HG03103 (cell line): ENCODE measurements at regions not wholly inside any gene's neighbourhood (a gene's known extent, or its start where the extent isn't known, plus 50 kb on each side); places are given as distances from the start of the nearest gene placed in this dataset.

Experiments
- ATAC-seq: cut with Tn5 transposase; IDR thresholded peaks from one replicate; pipeline ENCODE4 v1.9.1; 2021; ENCODE audit warnings: low read depth; ENCODE audit not compliant: unreplicated experiment

- no peak for ATAC-seq
Observed at GRCh38 chr4:96164814-96165351, 325.0 kb downstream of the PDHA2 start.

DNA sequence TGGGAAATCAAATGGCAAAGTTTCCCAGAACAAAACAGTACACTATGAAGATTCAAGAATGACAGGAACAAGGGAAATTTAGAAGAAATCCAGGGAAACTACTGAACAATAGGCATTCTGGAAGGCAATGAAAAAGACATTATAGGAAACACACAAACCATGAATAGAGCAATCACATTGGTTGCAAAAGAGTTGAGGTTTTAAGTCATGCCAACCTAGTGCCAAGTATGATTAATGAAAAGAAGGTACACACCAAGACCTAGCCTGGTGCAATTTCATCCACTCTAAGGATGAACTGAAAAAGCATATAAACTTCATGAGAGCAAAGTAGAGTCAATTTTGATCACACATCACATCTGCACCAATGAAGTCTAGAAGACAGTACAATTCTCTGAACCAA lies 326.9 kb downstream of the PDHA2 start:
- ATAC-seq: no peak

GRCh38 chr4:96170198-96170597 lies 330.3 kb downstream of the PDHA2 start:
- no peak for ATAC-seq

DNA sequence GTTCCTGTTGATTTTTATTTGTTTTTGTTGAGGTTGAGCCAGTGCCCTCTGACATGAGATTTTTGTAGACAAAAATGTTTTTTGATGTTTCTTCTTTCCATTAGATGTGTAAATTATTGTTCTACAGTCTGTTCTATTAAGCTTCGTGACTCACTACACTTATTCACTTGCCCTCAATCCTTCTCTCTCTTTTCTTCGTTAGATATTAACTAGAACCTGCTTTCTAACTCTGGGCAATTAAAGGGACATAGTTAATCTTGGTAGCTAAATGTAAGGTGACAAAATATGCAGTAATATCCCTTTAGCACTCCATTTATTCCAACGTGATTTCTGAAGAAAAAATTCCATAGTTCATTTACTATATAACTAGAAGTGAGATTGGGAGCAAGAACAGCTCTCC lies 333.9 kb downstream of the PDHA2 start:
- ATAC-seq: no peak

DNA sequence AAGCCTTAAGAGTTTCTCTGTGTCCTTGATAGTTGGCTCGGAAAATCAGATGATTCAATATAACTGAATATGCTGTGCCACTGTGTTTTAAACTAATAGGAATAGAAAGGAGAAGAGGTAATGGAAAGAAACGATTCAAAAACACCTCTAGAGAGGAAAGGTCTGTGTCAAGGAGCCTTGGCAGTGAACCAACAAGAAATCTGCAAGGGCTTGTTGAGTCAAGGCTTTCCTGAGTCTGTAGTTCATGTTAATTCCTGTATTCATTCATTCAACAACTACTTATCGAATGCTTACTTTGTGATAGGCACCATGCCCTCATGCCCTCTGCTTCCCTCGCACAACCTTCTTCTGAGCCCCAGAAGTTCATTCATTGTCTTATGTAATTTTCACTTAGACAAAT lies 336.0 kb downstream of the PDHA2 start:
- ATAC-seq: no peak

- no peak for ATAC-seq
Observed at GRCh38 chr4:96183611-96184010, 343.7 kb downstream of the PDHA2 start.

- no peak for ATAC-seq
Observed at GRCh38 chr4:96186593-96186992, 346.7 kb downstream of the PDHA2 start.

DNA sequence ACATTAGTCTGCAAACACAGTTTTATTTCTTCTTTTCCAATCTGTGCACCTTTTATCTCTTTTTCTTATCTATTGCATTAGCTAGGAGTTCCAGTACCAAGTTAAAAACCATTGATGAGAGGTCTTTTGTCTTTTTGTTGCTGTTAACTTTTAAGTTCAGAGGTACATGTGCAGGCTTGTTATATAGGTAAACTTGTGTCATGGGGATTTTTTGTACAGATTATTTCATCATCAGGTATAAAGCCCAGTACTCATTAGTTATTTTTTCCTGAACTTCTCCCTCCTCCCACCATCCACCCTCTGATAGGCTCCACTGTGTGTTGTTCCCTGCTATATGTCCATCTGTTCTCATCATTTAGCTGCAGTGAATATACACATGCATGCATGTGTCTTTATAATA lies 349.9 kb downstream of the PDHA2 start:
- ATAC-seq: no peak

- ATAC-seq: no peak
Observed at GRCh38 chr4:96193061-96193460, 353.2 kb downstream of the PDHA2 start.

DNA sequence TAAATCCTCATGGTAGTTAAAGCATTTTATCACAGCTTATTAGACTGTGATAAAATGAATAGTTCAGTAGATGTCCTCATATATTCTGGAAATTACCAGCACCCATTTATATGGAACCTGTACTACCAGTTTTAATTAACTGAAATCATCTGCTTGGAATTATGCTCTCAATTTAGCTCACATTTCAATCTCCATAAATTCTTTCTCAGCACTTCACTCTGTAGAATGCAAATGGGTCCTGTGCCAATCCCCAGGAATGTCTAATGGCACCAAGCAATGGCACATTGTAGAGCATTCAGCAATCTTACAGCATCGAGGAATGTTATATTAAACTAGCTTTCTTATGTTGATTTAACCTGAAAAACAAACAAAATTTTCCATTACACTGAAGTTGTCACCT lies 355.1 kb downstream of the PDHA2 start:
- no peak for ATAC-seq

DNA sequence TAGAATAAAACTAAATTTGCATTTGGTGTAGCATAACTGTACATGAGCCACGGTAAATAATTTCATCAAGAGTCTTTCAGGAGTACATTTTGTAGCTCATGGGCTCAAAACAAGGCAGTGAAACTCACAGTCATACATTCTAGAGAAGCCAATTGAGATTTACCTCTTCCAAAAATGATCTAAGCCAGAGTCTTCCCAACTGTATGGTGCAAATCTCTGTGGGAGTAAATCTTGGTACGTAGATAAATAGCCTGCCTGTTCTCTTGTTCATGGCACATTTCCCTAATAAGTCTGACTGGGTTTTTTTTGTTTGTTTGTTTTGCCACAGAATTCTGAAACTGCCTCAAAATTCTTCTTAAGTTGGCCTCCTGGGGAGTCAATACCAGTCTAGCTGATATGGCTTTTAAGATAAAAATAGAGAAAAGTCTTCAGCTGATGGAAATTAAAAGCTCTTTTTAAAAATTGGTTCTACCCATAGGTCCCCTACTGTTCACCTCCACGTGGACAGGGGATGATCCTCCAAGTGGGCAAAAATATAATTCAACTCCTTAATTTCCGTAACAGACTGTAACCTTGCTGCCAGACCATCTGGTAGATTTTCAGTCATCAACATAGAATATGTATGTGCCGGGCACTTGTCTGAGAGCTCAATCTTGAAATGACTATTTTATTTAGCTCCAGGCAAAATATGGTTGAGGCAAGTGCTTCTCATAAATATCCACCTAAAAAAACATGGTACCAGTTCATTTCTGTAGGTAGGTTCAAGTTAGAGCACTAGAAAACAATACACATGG lies 365.4 kb downstream of the PDHA2 start:
- ATAC-seq: no peak

DNA sequence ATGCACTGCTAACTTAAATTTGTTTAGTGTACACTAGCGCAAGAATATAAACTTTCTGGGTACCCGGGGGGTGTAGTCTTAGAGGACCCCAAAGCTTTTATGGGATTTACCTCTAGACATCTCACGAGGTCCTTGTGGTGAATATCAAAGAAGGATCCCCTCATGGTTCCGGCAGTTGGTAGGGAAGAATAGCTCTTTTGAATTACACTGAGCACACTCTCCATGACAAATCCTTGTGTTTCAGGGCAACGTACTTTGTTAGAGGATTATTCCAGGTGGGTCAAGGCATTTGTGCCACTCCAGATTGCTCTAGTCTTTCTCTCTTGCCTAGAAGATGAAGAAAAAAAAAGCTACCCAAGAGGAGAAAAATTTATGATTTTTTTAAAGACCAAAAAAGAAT lies 387.6 kb downstream of the PDHA2 start:
- no peak for ATAC-seq

DNA sequence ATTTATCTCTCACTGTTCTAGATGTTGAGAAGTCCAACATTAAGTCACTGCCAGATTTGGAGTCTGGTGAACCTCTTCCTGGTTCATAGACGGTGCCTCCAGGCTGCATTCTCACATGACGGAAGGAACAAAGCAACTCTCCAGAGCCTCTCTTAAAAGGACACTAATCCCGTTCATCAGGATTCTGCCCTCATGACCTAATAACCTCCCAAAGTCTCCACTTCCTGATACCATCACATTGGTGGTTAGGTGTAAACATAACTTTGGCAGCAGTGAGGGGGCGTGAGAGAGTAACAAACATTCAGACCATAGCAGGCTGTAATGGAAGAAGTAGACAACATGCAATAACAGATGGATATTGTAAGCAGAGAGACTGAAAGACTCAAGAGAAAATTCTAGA lies 388.6 kb downstream of the PDHA2 start:
- no peak for ATAC-seq

- ATAC-seq: no peak
Observed at GRCh38 chr4:96240041-96240440, 400.1 kb downstream of the PDHA2 start.

GRCh38 chr4:96241819-96242218 lies 401.9 kb downstream of the PDHA2 start:
- ATAC-seq: no peak

GRCh38 chr4:96247096-96247495 lies 407.2 kb downstream of the PDHA2 start:
- ATAC-seq: no peak

GRCh38 chr4:96248225-96248624 lies 408.3 kb downstream of the PDHA2 start:
- ATAC-seq: no peak

- ATAC-seq: no peak
Observed at GRCh38 chr4:96260064-96260682, 420.3 kb downstream of the PDHA2 start.

GRCh38 chr4:96262057-96262456 lies 422.2 kb downstream of the PDHA2 start:
- no peak for ATAC-seq

DNA sequence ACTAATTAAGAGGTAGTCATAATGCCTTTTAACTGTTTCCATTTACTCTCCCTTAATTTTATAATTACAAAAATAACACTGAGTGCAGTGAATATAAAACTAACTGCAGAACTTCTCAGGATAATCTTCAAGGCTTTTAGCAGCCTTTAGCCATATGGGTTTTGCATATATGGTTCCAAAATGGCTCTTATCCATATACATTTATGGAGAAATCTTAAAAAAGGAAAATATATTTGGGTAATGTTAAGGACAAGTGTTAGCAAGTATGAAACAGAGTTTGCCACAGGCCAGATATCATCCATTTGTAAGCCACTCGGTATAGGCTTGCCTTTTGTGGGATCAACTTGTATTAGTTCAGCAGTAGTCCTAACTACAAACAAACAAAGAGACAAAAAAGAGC lies 423.4 kb downstream of the PDHA2 start:
- ATAC-seq: no peak

DNA sequence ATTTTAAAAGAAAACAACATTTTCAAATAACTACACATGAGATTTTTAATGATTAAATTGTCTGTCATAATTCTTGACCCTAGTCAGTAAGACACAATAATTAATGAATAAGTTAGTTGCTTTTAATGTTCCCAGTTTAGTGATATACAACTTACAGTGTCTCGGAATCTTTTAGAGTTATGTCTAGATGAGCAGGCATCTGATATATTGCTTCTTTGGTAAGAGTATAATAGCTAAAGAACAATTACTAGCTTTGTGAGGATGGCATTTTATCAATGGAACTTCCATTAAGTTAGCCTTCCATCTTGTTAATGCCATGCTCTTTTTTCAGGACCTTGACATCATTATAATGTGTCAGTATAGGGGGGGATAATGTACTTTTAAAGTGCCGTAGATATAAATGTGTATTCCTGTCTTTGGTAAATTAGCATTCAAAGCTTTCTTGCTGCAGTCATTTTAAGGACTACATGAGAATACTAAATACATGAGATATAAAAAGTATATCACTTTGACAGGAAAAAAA lies 425.1 kb downstream of the PDHA2 start:
- ATAC-seq: no peak

DNA sequence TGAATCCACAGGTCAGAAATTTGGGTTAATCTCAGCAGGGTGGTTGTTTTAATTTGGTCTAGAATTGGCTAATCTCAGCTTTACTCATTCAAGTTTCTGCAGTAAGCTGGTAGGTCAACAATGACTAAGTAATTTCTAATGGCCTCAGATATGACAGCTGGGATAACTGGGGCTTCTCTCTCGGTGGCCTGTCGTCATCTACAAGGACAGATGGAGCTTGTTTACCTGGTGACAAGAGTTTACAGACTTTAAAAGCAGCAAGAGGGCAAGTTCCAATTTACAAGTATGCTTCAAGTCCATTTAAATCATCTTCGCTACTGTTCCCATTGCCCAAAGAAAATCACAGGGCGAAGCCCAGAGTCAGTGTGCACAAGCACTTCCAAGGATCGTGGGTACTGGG lies 453.9 kb downstream of the PDHA2 start:
- no peak for ATAC-seq
